ENCODE measurements at regions not wholly inside any gene's neighbourhood (a gene's known extent, or its start where the extent isn't known, plus 50 kb on each side); places are given as distances from the start of the nearest gene placed in this dataset.
"Not testable (repeated sequence)": the region's sequence is repeated elsewhere in the genome, so short reads cannot be mapped to it uniquely, and the experiment has no call there.

GRCh38 chr21:32823296-32823695 lies 51.7 kb upstream of the PAXBP1 start:
- not testable (repeated sequence) for H3K9me3 ChIP-seq; H3K4me3 ChIP-seq (ENCODE audit: low read depth in 1 of 2, low read length in 1 of 2); H3K27me3 ChIP-seq; H3K4me1 ChIP-seq (ENCODE audit: control insufficient read depth in 1 of 2, insufficient read depth in 1 of 2, low read depth in 1 of 2, low read length in 1 of 2); H3K36me3 ChIP-seq; H3K27ac ChIP-seq

- Histone ChIP-seq H3K4me3 (ENCODE audit: low read depth in 1 of 2, low read length in 1 of 2) (no peak overlapping the region), H3K36me3 (no peaks in the 10 kb centered on the region), H3K9me3 (no peaks in the 10 kb centered on the region), H3K27me3 (no peaks in the 10 kb centered on the region), H3K27ac (no peak overlapping the region), H3K4me1 (ENCODE audit: control insufficient read depth in 1 of 2, insufficient read depth in 1 of 2, low read depth in 1 of 2, low read length in 1 of 2) (peaks cover 2% of the 10 kb centered on the region in 2 experiments)
- TF ChIP-seq CTCF (IDR thresholded peaks at IDR 0.05), result no peak
These were observed 53.4 kb upstream of the PAXBP1 start for GRCh38 chr21:32824950-32825349.

GRCh38 chr21:32826329-32827167 lies 55.0 kb upstream of the PAXBP1 start:
- TF ChIP-seq CTCF (IDR thresholded peaks at IDR 0.05), result no peak
- no peaks in the 10 kb centered on the region for H3K4me1 ChIP-seq (ENCODE audit: control insufficient read depth in 1 of 2, insufficient read depth in 1 of 2, low read depth in 1 of 2, low read length in 1 of 2)
- H3K36me3 ChIP-seq, result no peaks in the 10 kb centered on the region
- no peak overlapping the region for H3K4me3 ChIP-seq (ENCODE audit: low read depth in 1 of 2, low read length in 1 of 2)
- H3K9me3 ChIP-seq, result no peaks in the 10 kb centered on the region
- no peaks in the 10 kb centered on the region for H3K27me3 ChIP-seq
- H3K27ac ChIP-seq, result no peak overlapping the region

- Histone ChIP-seq H3K4me3 (ENCODE audit: low read depth in 1 of 2, low read length in 1 of 2) (no peak overlapping the region), H3K9me3 (no peaks in the 10 kb centered on the region), H3K4me1 (ENCODE audit: control insufficient read depth in 1 of 2, insufficient read depth in 1 of 2, low read depth in 1 of 2, low read length in 1 of 2) (no peaks in the 10 kb centered on the region), H3K27me3 (peaks cover 7% of the 10 kb centered on the region), H3K27ac (no peak overlapping the region), H3K36me3 (no peaks in the 10 kb centered on the region)
- no peak for TF ChIP-seq CTCF (IDR thresholded peaks at IDR 0.05)
These were observed 57.4 kb upstream of the PAXBP1 start for GRCh38 chr21:32828908-32829307.

GRCh38 chr21:32829504-32829903 lies 57.9 kb upstream of the PAXBP1 start:
- no peaks in the 10 kb centered on the region for H3K4me1 ChIP-seq (ENCODE audit: control insufficient read depth in 1 of 2, insufficient read depth in 1 of 2, low read depth in 1 of 2, low read length in 1 of 2)
- no peaks in the 10 kb centered on the region for H3K9me3 ChIP-seq
- no peak overlapping the region for H3K4me3 ChIP-seq (ENCODE audit: low read depth in 1 of 2, low read length in 1 of 2)
- H3K36me3 ChIP-seq, result no peaks in the 10 kb centered on the region
- no peak overlapping the region for H3K27ac ChIP-seq
- peaks cover 11% of the 10 kb centered on the region for H3K27me3 ChIP-seq
- no peak for TF ChIP-seq CTCF (IDR thresholded peaks at IDR 0.05)

- not testable (repeated sequence) for H3K9me3 ChIP-seq; H3K4me3 ChIP-seq (ENCODE audit: low read depth in 1 of 2, low read length in 1 of 2); H3K27ac ChIP-seq; H3K36me3 ChIP-seq; H3K4me1 ChIP-seq (ENCODE audit: control insufficient read depth in 1 of 2, insufficient read depth in 1 of 2, low read depth in 1 of 2, low read length in 1 of 2)
- H3K27me3 ChIP-seq, result peaks cover 16% of the 10 kb centered on the region
These were observed 60.2 kb upstream of the PAXBP1 start for GRCh38 chr21:32831779-32832178.

Measured in neutrophil (primary cell).